ENCODE measurements at regions not wholly inside any gene's neighbourhood (a gene's known extent, or its start where the extent isn't known, plus 50 kb on each side); places are given as distances from the start of the nearest gene placed in this dataset.

GRCh38 chr3:148077965-148078364, 619.7 kb upstream of the AGTR1 start:
- 60% methylated on average over 2 of the region's 2 CpGs for WGBS
- no peak overlapping the region for H3K27ac ChIP-seq (replicated peaks in 1 of 4)
- TF ChIP-seq POLR2AphosphoS5 (IDR thresholded peaks at IDR 0.05) = no peak
- TF ChIP-seq EP300 (IDR thresholded peaks at IDR 0.05) = no peak
- TF ChIP-seq POLR2A (IDR thresholded peaks at IDR 0.05; ENCODE audit: low read depth) = no peak
- no peak for TF ChIP-seq CTCF (IDR thresholded peaks at IDR 0.05)

GRCh38 chr3:148078658-148079057, 619.0 kb upstream of the AGTR1 start:
- peaks cover 0 to 3% (median 0%) of the 10 kb centered on the region in 4 donors for H3K4me1 ChIP-seq
- H3K27me3 ChIP-seq = no peaks in the 10 kb centered on the region
- intact Hi-C loops (cut with DNase I) = no loop called here
- TF ChIP-seq EP300 (IDR thresholded peaks at IDR 0.05) (no peak), POLR2AphosphoS5 (IDR thresholded peaks at IDR 0.05) (no peak)
- H3K4me3 ChIP-seq = no peak overlapping the region
- H3K27ac ChIP-seq (replicated peaks in 1 of 4) = no peak overlapping the region
- no peaks in the 10 kb centered on the region for H3K9me3 ChIP-seq
- no peak for DNase-seq (ENCODE audit: extremely low spot score)
- no peaks in the 10 kb centered on the region for H3K36me3 ChIP-seq

More at GRCh38 chr3:148077965-148078364, 619.7 kb upstream of the AGTR1 start:
- no peak for DNase-seq (ENCODE audit: extremely low spot score)
- H3K9me3 ChIP-seq = no peaks in the 10 kb centered on the region
- H3K27me3 ChIP-seq = no peaks in the 10 kb centered on the region
- intact Hi-C loops (cut with DNase I) = no loop called here
- H3K4me3 ChIP-seq = no peak overlapping the region
- peaks cover 0 to 3% (median 0%) of the 10 kb centered on the region in 4 donors for H3K4me1 ChIP-seq
- H3K36me3 ChIP-seq = no peaks in the 10 kb centered on the region

- no peaks in the 10 kb centered on the region for H3K36me3 ChIP-seq
- H3K4me3 ChIP-seq = no peak overlapping the region
- intact Hi-C loops (cut with DNase I) = no loop called here
- no peak for DNase-seq (ENCODE audit: extremely low spot score)
- TF ChIP-seq EP300 (IDR thresholded peaks at IDR 0.05) (no peak), POLR2AphosphoS5 (IDR thresholded peaks at IDR 0.05) (no peak)
- no peak overlapping the region for H3K27ac ChIP-seq (replicated peaks in 1 of 4)
- peaks cover 0 to 3% (median 0%) of the 10 kb centered on the region in 4 donors for H3K4me1 ChIP-seq
- WGBS = 81% methylated on average over 6 of the region's 6 CpGs
- H3K9me3 ChIP-seq = no peaks in the 10 kb centered on the region
- H3K27me3 ChIP-seq = no peaks in the 10 kb centered on the region
Observed at GRCh38 chr3:148079370-148079769, 618.3 kb upstream of the AGTR1 start.

- H3K4me3 ChIP-seq = no peak overlapping the region
- intact Hi-C loops (cut with DNase I) = no loop called here
- 97% methylated on average over 1 of the region's 1 CpG for WGBS
Observed at GRCh38 chr3:148081926-148082325, 615.8 kb upstream of the AGTR1 start.

GRCh38 chr3:148082506-148083280, 615.0 kb upstream of the AGTR1 start:
- WGBS = 82% methylated on average over 4 of the region's 4 CpGs
- H3K27ac ChIP-seq (replicated peaks in 1 of 4) = no peak overlapping the region
- no peak for TF ChIP-seq CTCF (IDR thresholded peaks at IDR 0.05)
- TF ChIP-seq EP300 (IDR thresholded peaks at IDR 0.05) = no peak
- TF ChIP-seq POLR2A (IDR thresholded peaks at IDR 0.05; ENCODE audit: low read depth) = no peak
- TF ChIP-seq POLR2AphosphoS5 (IDR thresholded peaks at IDR 0.05) = no peak

More at GRCh38 chr3:148081926-148082325, 615.8 kb upstream of the AGTR1 start:
- Histone ChIP-seq H3K9me3 (no peaks in the 10 kb centered on the region), H3K27ac (replicated peaks in 1 of 4) (no peak overlapping the region), H3K4me1 (peaks cover 0 to 3% (median 0%) of the 10 kb centered on the region in 4 donors), H3K36me3 (no peaks in the 10 kb centered on the region), H3K27me3 (no peaks in the 10 kb centered on the region)
- no peak for DNase-seq (ENCODE audit: extremely low spot score)
- TF ChIP-seq CTCF (IDR thresholded peaks at IDR 0.05) = no peak
- no peak for TF ChIP-seq POLR2AphosphoS5 (IDR thresholded peaks at IDR 0.05)
- TF ChIP-seq POLR2A (IDR thresholded peaks at IDR 0.05; ENCODE audit: low read depth) = no peak
- no peak for TF ChIP-seq EP300 (IDR thresholded peaks at IDR 0.05)

More at GRCh38 chr3:148082506-148083280, 615.0 kb upstream of the AGTR1 start:
- Histone ChIP-seq H3K36me3 (no peaks in the 10 kb centered on the region), H3K4me1 (peaks cover 0 to 3% (median 0%) of the 10 kb centered on the region in 4 donors), H3K27me3 (no peaks in the 10 kb centered on the region), H3K4me3 (no peak overlapping the region), H3K9me3 (no peaks in the 10 kb centered on the region)
- intact Hi-C loops (cut with DNase I) = no loop called here
- no peak for DNase-seq (ENCODE audit: extremely low spot score)
